Bronchial epithelial cell (primary cell): ENCODE measurements at regions not wholly inside any gene's neighbourhood (a gene's known extent, or its start where the extent isn't known, plus 50 kb on each side); places are given as distances from the start of the nearest gene placed in this dataset.

ENCODE experiments used
- DNase-seq: peaks from one replicate; pipeline ENCODE4 v3.0.0-alpha.2; 2010; ENCODE audit warnings: low read depth
- FAIRE-seq: peaks from 2 replicates; lab custom pipeline; 2011; peaks lifted over from hg19 to GRCh38; lab: Jason Lieb, UNC
- H3K27me3 ChIP-seq: 2 replicates; pipeline ENCODE4 v1.5.1; 2011; ENCODE audit warnings: low read length; ENCODE audit not compliant: control insufficient read depth, insufficient read depth
- H3K36me3 ChIP-seq: 2 replicates; pipeline ENCODE4 v1.5.1; 2011; ENCODE audit warnings: low read length; ENCODE audit not compliant: control insufficient read depth, insufficient read depth
- H3K4me3 ChIP-seq: 2 replicates; pipeline ENCODE4 v1.5.1; 2011; ENCODE audit warnings: mild to moderate bottlenecking, low read depth, low read length, control low read depth
- CTCF ChIP-seq: IDR thresholded peaks from 2 replicates; pipeline ENCODE4 v1.5.1; 2011; ENCODE audit warnings: mild to moderate bottlenecking, moderate library complexity, low read length, control low read depth, inconsistent platforms; ENCODE audit not compliant: insufficient read depth, severe bottlenecking

- Histone ChIP-seq H3K36me3 (no peaks in the 10 kb centered on the region), H3K4me3 (no peak overlapping the region), H3K27me3 (no peaks in the 10 kb centered on the region)
- no peak for FAIRE-seq
- DNase-seq = no peak
- TF ChIP-seq CTCF = no peak
Observed at GRCh38 chr16:72551649-72552048, 379.7 kb upstream of the PMFBP1 start.

GRCh38 chr16:72549878-72550277 lies 377.9 kb upstream of the PMFBP1 start:
- DNase-seq (no peak), FAIRE-seq (no peak)
- TF ChIP-seq CTCF = no peak
- no peak overlapping the region for H3K4me3 ChIP-seq
- H3K36me3 ChIP-seq = no peaks in the 10 kb centered on the region
- H3K27me3 ChIP-seq = no peaks in the 10 kb centered on the region

DNA sequence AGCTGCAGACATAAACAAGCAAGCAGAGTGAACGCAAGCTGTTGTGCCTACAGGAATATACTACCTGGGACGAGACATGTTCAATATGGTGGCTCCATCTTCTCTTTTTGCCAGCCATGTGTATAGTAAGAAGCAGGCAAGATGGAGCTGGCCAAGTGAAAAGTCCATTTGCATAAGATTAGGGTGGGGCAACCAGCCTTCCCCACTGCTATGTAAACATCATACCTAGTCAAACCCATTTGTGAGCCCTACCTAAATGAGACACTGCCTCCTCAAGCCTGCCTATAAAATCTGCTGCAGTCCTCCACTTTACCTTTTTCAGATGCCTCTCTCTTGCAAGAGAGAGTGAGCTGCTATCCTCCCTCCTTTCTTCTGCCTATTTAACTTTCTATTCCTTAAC lies 370.1 kb upstream of the PMFBP1 start:
- Histone ChIP-seq H3K27me3 (no peaks in the 10 kb centered on the region), H3K4me3 (no peak overlapping the region), H3K36me3 (no peaks in the 10 kb centered on the region)
- no peak for DNase-seq
- no peak for TF ChIP-seq CTCF
- no peak for FAIRE-seq

DNA sequence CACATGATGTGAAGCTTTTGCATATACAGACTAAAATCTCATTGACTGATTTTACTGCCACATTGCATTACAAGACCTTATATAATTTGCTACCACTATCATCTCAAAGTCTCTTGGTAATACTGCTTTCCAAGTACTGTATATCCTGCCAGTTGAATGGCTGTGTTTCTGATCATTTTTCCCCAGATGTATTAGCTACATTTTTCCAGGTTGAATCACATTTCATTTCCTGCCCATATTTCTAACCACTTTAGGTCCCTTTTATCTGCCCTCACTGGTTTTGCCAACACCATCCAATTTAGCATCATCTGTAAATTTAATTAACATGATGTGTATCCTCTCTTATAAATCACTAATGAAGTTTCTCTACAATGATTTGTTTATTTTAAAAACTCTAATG lies 365.7 kb upstream of the PMFBP1 start:
- H3K36me3 ChIP-seq = no peaks in the 10 kb centered on the region
- H3K27me3 ChIP-seq = no peaks in the 10 kb centered on the region
- no peak overlapping the region for H3K4me3 ChIP-seq
- no peak for FAIRE-seq
- peak; percentile 33 for DNase-seq
- TF ChIP-seq CTCF = no peak

DNA sequence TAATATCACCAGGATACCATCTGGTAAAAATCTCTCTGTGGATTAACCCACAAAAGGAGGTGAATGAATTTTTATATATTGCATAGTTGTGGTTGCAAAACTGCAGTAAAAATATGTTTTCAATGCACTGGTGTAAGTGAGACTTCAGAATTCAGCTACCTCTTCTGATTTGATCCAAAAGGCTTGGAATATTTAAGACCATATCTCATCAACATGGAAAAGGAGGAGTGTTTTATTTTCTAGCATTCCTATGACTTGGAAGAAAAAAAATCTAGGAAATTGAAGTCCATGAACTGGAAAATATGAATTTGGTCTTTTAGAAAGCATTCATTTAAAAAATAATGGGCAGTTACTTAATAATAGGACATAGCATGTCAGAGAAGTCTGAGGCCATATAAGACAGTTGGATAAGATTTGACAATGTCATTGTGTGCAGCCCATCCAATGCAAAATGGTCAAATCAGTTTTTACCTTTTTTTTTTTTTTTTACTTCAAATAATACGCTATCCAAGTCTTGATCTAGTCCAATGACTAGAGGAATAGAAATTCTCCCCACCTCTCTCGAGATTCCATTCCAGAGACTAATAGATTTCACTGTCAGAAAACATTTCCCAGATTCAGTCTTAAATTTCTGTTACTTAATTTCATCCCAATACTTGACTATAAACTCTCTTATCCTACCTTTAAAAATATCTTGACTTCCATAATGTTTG lies 364.9 kb upstream of the PMFBP1 start:
- Histone ChIP-seq H3K36me3 (no peaks in the 10 kb centered on the region), H3K27me3 (no peaks in the 10 kb centered on the region), H3K4me3 (no peak overlapping the region)
- DNase-seq (no peak), FAIRE-seq (no peak)
- TF ChIP-seq CTCF = no peak

DNA sequence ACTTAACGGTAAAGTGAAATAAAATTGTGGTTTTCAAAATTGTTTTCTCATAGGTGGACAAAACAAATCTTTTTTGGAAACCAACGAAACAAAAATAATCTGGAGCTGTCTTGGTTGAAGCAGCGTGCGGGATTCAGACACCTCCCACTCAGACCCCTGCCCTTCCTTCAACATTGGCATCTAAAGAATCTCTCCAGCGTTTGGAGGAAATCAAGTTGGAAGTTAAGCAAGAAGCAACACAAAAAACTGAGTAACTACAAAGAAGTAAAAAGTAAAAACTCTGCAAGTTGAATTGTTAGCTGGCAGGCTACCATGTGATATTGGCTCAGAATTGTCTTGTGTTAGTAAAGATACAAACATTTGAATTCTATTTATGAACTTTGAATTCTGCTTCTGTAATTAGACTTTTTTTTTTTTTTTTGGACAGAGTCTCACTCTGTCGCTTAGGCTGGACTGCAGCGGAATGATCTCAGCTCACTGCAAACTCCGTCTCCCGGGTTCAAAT lies 361.0 kb upstream of the PMFBP1 start:
- H3K4me3 ChIP-seq = no peak overlapping the region
- H3K36me3 ChIP-seq = no peaks in the 10 kb centered on the region
- FAIRE-seq = no peak
- no peak for TF ChIP-seq CTCF
- no peak for DNase-seq
- no peaks in the 10 kb centered on the region for H3K27me3 ChIP-seq
